ENCODE measurements at regions not wholly inside any gene's neighbourhood (a gene's known extent, or its start where the extent isn't known, plus 50 kb on each side); places are given as distances from the start of the nearest gene placed in this dataset.

- H3K27me3 Mint-ChIP-seq: no peaks in the 10 kb centered on the region
- no peaks in the 10 kb centered on the region for H3K27me3 ChIP-seq (ENCODE audit: control insufficient read depth in 1 of 2, insufficient read depth in 2 of 2, low read length in 2 of 2)
- no peak for DNase-seq
- intact Hi-C loops (cut with DNase I, micrococcal nuclease): no loop called here
- ATAC-seq (ENCODE audit: poor library complexity): no peak
- ChIA-PET CTCF (no interaction called here), POLR2A (no interaction called here)
- H3K4me1 Mint-ChIP-seq (ENCODE audit: low read depth): no peaks in the 10 kb centered on the region
- peaks cover 24 to 41% of the 10 kb centered on the region in 2 experiments for H3K9me3 ChIP-seq (ENCODE audit: control insufficient read depth in 1 of 2, insufficient read depth in 1 of 2, low read length in 2 of 2)
- peaks cover 15% of the 10 kb centered on the region for H3K36me3 Mint-ChIP-seq (ENCODE audit: low read depth)
- no peak overlapping the region for H3K27ac Mint-ChIP-seq
- H3K4me1 ChIP-seq (ENCODE audit: insufficient read depth, low read length): no peaks in the 10 kb centered on the region
- no peak overlapping the region for H3K4me3 ChIP-seq (ENCODE audit: low read length)
- TF ChIP-seq CTCF (IDR thresholded peaks at IDR 0.05): no peak
- H3K27ac ChIP-seq (ENCODE audit: low read depth in 1 of 2, low read length in 2 of 2): no peak overlapping the region
- H3K4me3 Mint-ChIP-seq: no peak overlapping the region
- H3K9me3 Mint-ChIP-seq: peaks cover 3% of the 10 kb centered on the region
- H3K36me3 ChIP-seq (ENCODE audit: insufficient read depth, low read length): no peaks in the 10 kb centered on the region
Observed at GRCh38 chr19:5257155-5258045, 83.2 kb downstream of the PTPRS start.

- H3K27me3 ChIP-seq (ENCODE audit: control insufficient read depth in 1 of 2, insufficient read depth in 2 of 2, low read length in 2 of 2): no peaks in the 10 kb centered on the region
- no peak overlapping the region for H3K4me3 ChIP-seq (ENCODE audit: low read length)
- Mint-ChIP-seq H3K4me1 (ENCODE audit: low read depth) (no peaks in the 10 kb centered on the region), H3K27me3 (no peaks in the 10 kb centered on the region), H3K4me3 (no peak overlapping the region), H3K36me3 (ENCODE audit: low read depth) (peaks cover 15% of the 10 kb centered on the region), H3K27ac (no peak overlapping the region), H3K9me3 (peaks cover 3% of the 10 kb centered on the region)
- no peaks in the 10 kb centered on the region for H3K36me3 ChIP-seq (ENCODE audit: insufficient read depth, low read length)
- intact Hi-C loops (cut with DNase I, micrococcal nuclease): no loop called here
- CTCF ChIA-PET: no interaction called here
- POLR2A ChIA-PET: no interaction called here
- no peak overlapping the region for H3K27ac ChIP-seq (ENCODE audit: low read depth in 1 of 2, low read length in 2 of 2)
- peaks cover 24 to 41% of the 10 kb centered on the region in 2 experiments for H3K9me3 ChIP-seq (ENCODE audit: control insufficient read depth in 1 of 2, insufficient read depth in 1 of 2, low read length in 2 of 2)
- ATAC-seq (ENCODE audit: poor library complexity): no peak
- H3K4me1 ChIP-seq (ENCODE audit: insufficient read depth, low read length): no peaks in the 10 kb centered on the region
- DNase-seq: no peak
- no peak for TF ChIP-seq CTCF (IDR thresholded peaks at IDR 0.05)
Observed at GRCh38 chr19:5255602-5256231, 84.9 kb downstream of the PTPRS start.

- no peak overlapping the region for H3K4me3 ChIP-seq (ENCODE audit: low read length)
- H3K36me3 Mint-ChIP-seq (ENCODE audit: low read depth): peaks cover 15% of the 10 kb centered on the region
Observed at GRCh38 chr19:5254944-5255343, 85.7 kb downstream of the PTPRS start.

More at GRCh38 chr19:5254944-5255343, 85.7 kb downstream of the PTPRS start:
- no peak for TF ChIP-seq CTCF (IDR thresholded peaks at IDR 0.05)
- DNase-seq: no peak
- Histone ChIP-seq H3K27ac (ENCODE audit: low read depth in 1 of 2, low read length in 2 of 2) (no peak overlapping the region), H3K36me3 (ENCODE audit: insufficient read depth, low read length) (no peaks in the 10 kb centered on the region), H3K4me1 (ENCODE audit: insufficient read depth, low read length) (no peaks in the 10 kb centered on the region), H3K9me3 (ENCODE audit: control insufficient read depth in 1 of 2, insufficient read depth in 1 of 2, low read length in 2 of 2) (peaks cover 24 to 45% of the 10 kb centered on the region in 2 experiments), H3K27me3 (ENCODE audit: control insufficient read depth in 1 of 2, insufficient read depth in 2 of 2, low read length in 2 of 2) (no peaks in the 10 kb centered on the region)
- Mint-ChIP-seq H3K27me3 (no peaks in the 10 kb centered on the region), H3K9me3 (peaks cover 3% of the 10 kb centered on the region), H3K4me3 (no peak overlapping the region), H3K27ac (no peak overlapping the region), H3K4me1 (ENCODE audit: low read depth) (no peaks in the 10 kb centered on the region)
- no peak for ATAC-seq (ENCODE audit: poor library complexity)
- POLR2A ChIA-PET: no interaction called here
- intact Hi-C loops (cut with DNase I, micrococcal nuclease): no loop called here
- CTCF ChIA-PET: no interaction called here
